GM18505 (cell line): ENCODE measurements at regions not wholly inside any gene's neighbourhood (a gene's known extent, or its start where the extent isn't known, plus 50 kb on each side); places are given as distances from the start of the nearest gene placed in this dataset.
"Not testable (repeated sequence)": the region's sequence is repeated elsewhere in the genome, so short reads cannot be mapped to it uniquely, and the experiment has no call there.

Source experiments
- ATAC-seq: cut with Tn5 transposase; IDR thresholded peaks from one replicate; pipeline ENCODE4 v1.9.1; 2021; ENCODE audit not compliant: unreplicated experiment
- POLR2A ChIP-seq: IDR thresholded peaks from 4 replicates; pipeline ENCODE4 v1.6.1; 2011; ENCODE audit warnings: borderline replicate concordance; ENCODE audit not compliant: insufficient read depth, insufficient read length; ENCODE audit errors: extremely low read depth

GRCh38 chr2:75408771-75409170, 152.0 kb downstream of the EVA1A start:
- ATAC-seq: no peak
- TF ChIP-seq POLR2A: no peak

DNA sequence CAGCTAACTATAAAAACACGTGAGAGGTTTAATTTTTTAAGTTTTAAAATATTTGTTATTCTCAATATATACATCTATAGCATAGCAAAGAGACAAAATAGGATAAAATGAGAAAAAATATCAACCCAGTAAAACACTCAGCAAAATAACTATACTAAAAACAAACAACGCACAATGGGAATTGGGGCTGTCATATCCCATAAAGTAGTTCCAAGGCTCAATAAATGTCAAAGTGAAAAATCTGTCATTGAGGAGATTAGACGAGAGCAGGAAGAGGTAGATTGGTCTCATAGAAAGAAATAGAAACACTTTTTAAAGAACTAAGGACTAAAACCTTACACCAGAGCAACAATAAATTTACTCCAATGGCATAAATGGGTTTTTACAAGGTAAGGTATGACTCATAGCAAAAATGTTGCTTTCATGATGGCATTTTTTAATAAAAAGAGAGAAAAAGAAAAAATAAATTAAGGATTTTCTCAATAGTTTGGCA, 153.7 kb downstream of the EVA1A start:
- no peak for ATAC-seq
- TF ChIP-seq POLR2A: no peak

DNA sequence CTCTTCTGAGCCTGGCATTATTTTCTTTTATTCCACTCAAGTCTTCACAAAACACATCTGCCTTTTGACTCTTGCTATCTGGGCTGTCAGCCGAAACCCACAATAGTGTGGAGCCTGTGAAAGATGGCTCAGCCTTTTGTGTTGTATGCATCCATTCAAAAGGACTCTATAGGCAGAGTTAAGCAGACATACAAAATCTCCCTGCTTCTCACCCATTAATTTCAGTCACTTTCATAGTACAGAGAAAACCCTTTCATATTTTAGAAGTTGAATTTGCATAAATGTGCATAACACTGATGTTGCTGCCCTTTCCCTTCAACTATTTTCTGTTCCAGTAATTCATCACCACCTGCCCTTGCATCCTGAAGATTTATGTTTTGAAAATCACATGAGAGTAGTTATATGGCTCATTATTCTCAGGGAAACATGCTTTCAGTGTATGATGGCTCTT, 154.6 kb downstream of the EVA1A start:
- no peak for ATAC-seq
- no peak for TF ChIP-seq POLR2A

DNA sequence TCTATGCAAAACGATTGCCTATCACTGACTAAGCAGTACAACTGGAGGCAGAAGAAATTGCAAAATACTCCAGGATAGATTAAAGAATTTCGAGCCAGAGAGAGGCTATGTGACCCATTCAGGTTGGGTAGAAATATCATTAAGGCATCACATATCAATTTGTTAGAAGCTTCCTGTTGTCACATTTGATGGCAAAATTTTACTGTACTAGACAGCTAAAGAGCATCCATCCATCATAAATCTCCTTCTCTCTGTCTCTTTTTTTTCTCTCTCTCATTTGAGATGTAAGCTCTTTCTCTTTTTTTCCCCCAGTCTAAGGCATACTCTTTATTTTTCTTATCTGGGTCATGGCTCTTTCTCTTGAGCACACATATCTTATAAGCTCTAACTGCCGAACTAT, 155.7 kb downstream of the EVA1A start:
- no peak for ATAC-seq
- no peak for TF ChIP-seq POLR2A

GRCh38 chr2:75403991-75404428, 156.7 kb downstream of the EVA1A start:
- no peak for TF ChIP-seq POLR2A
- ATAC-seq: peak; percentile 77

DNA sequence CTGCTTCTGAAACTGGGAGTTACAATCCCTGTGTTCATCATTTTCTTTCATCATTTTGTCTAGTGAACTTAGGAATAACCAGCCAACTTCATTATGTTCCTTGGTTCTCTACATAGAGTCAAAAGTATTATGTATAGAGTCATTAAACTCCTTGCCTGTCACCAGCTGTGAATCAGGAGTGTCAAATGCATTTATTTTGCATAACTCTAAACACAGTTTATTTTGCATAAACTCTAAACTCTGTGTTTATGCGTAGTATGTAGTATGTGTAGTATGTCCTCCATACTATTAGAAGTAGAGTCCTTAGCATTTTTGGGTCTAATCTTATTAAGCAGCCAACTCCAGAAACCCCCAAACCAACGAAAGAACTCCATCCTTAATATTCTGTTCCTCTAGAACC, 164.4 kb downstream of the EVA1A start:
- no peak for ATAC-seq
- no peak for TF ChIP-seq POLR2A

- not testable (repeated sequence) for ATAC-seq
These were observed 166.0 kb downstream of the EVA1A start for GRCh38 chr2:75394764-75395163.

DNA sequence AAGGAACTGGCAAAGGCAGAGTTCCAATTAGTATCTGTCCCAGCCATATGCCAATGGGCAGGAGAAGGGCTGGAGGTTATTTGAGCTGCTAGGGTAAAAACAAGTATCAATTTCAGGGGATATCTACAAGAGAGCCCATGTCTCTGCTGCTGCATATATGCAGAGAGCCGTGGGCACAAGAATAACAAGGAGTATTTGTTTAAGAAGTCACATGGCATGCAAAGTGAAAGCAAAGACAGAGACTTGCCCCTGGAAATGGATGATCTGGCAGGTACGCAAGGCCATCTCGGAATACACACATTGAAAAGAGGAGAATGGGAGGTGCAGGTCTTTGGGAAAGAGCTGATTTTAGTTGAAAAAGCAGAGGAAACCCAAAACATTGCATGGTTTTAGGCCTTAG, 170.6 kb downstream of the EVA1A start:
- no peak for ATAC-seq

DNA sequence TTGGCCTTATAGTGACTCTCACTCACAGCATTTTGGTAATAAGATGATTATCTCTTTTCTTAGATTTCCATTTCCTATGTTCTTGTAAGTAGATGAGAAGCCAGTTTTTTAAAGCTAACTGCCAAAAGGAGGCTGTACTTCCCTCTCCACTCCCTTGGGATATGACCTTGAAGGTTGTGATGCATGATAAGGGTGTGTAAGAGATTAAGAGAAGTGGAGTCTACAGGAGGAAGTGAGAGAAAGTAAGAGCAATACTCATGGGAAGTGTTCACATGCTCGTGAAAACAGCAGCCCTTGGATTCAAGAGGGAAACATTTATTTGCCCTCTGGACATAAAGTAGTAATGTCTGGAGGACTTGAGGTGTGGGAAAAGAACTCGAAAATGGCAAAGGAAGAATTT, 171.5 kb downstream of the EVA1A start:
- no peak for ATAC-seq
- TF ChIP-seq POLR2A: no peak

More for the DNA sequence above, 170.6 kb downstream of the EVA1A start:
- no peak for TF ChIP-seq POLR2A

DNA sequence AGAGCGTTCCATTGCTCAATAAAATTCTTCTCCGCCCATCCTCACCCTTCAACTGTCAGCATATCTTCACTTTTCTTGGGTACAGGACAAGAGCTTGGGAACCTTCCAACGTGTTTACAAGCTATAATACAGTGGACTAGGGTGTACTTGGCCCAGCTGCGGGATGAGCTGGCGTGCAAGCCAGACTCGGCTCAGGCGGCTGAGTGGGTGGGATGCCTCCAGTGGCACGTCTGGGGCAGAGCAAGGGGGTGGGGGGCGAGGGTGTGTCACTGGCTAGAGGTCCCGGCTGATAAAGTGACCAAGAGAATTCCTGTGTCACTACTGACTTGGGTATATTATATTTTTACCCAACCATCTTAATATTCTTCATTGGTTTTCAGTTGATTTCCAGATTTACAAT, 179.7 kb downstream of the EVA1A start:
- no peak for TF ChIP-seq POLR2A
- no peak for ATAC-seq

DNA sequence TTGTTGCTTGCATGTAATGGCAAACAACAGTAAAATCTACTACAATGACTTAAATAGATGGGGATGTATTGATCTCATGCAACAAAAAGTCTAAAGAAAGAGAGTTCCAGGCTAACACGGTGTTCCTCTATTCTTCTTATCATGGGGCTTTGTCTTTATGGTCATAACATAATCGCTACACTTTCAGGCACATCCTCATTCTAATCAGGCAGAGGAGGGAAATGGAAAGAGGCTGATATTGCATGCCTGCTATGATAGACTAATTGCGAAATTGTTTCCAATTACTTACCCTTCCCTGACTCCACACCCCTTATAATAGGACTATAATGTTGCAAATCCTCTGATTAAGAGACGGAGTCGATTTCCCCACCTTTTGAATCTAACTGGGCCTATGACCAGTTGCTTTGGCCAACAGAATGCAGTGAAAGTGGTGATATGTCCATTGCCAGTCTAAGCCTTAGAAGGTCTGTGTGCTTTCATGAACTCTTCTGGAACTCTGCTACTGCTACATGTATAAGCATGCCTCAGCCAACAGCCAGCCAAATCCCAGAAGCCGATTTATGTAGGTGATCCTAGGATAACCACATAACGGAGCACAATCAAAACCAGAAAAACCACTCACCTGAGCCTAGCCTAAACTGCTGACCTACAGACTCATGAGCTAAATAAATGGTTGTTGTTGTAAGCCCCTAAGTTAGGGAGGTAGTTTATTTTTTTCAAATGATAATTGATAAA, 180.3 kb upstream of the TACR1 start:
- TF ChIP-seq POLR2A: no peak
- no peak for ATAC-seq

- no peak for TF ChIP-seq POLR2A
- ATAC-seq: no peak
These were observed 176.6 kb upstream of the TACR1 start for GRCh38 chr2:75375646-75376582.

DNA sequence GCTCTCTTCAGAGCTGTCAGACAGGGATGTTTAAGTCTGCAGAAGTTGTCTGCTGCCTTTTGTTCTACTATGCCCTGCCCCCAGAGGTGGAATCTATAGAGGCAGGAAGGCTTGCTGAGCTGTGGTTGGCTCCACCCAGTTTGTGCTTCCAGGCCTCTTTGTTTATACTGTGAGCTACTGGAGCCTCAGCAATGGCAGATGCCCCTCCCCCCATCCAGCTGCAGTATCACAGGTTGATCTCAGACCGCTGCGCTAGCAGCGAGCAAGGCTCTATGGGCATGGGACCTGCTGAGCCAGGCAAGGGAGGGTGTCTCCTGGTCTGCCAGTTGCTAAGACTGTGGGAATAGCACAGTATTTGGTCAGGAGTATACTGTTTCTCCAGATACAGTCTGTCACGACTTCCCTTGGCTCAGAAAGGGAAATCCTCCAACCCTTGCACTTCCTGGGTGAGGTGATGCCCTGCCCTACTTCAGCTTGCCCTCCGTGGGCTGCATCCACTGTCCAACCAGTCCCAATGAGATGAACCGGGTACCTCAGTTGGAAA, 175.2 kb upstream of the TACR1 start:
- ATAC-seq: not testable (repeated sequence)
